ENCODE measurements at regions not wholly inside any gene's neighbourhood (a gene's known extent, or its start where the extent isn't known, plus 50 kb on each side); places are given as distances from the start of the nearest gene placed in this dataset.

GRCh38 chr4:113826421-113826820, 64.9 kb upstream of the CAMK2D start:
- H3K4me3 ChIP-seq (replicated peaks; ENCODE audit: low read depth, low read length), result no peak overlapping the region
- DNase-seq (ENCODE audit: low read depth), result no peak
- no peak for TF ChIP-seq CTCF (IDR thresholded peaks at IDR 0.05; ENCODE audit: low read length, missing control alignments)

GRCh38 chr4:113825272-113825671, 63.7 kb upstream of the CAMK2D start:
- H3K4me3 ChIP-seq (replicated peaks; ENCODE audit: low read depth, low read length), result no peak overlapping the region
- no peak for DNase-seq (ENCODE audit: low read depth)
- no peak for TF ChIP-seq CTCF (IDR thresholded peaks at IDR 0.05; ENCODE audit: low read length, missing control alignments)

GRCh38 chr4:113824396-113824795, 62.9 kb upstream of the CAMK2D start:
- DNase-seq (ENCODE audit: low read depth), result no peak
- no peak for TF ChIP-seq CTCF (IDR thresholded peaks at IDR 0.05; ENCODE audit: low read length, missing control alignments)

GRCh38 chr4:113823291-113823659, 61.7 kb upstream of the CAMK2D start:
- H3K4me3 ChIP-seq (replicated peaks; ENCODE audit: low read depth, low read length), result no peak overlapping the region
- TF ChIP-seq CTCF (IDR thresholded peaks at IDR 0.05; ENCODE audit: low read length, missing control alignments), result no peak
- DNase-seq (ENCODE audit: low read depth), result no peak

More at GRCh38 chr4:113824396-113824795, 62.9 kb upstream of the CAMK2D start:
- H3K4me3 ChIP-seq (replicated peaks; ENCODE audit: low read depth, low read length), result no peak overlapping the region

- no peak for TF ChIP-seq CTCF (IDR thresholded peaks at IDR 0.05; ENCODE audit: low read length, missing control alignments)
- DNase-seq (ENCODE audit: low read depth), result no peak
- no peak overlapping the region for H3K4me3 ChIP-seq (replicated peaks; ENCODE audit: low read depth, low read length)
Observed at GRCh38 chr4:113822555-113823290, 61.2 kb upstream of the CAMK2D start.

- H3K4me3 ChIP-seq (replicated peaks; ENCODE audit: low read depth, low read length), result no peak overlapping the region
- TF ChIP-seq CTCF (IDR thresholded peaks at IDR 0.05; ENCODE audit: low read length, missing control alignments), result no peak
- no peak for DNase-seq (ENCODE audit: low read depth)
Observed at GRCh38 chr4:113821856-113822255, 60.3 kb upstream of the CAMK2D start.

- H3K4me3 ChIP-seq (replicated peaks; ENCODE audit: low read depth, low read length), result no peak overlapping the region
- no peak for DNase-seq (ENCODE audit: low read depth)
- no peak for TF ChIP-seq CTCF (IDR thresholded peaks at IDR 0.05; ENCODE audit: low read length, missing control alignments)
Observed at GRCh38 chr4:113820108-113820507, 58.6 kb upstream of the CAMK2D start.

All from fibroblast of pulmonary artery (primary cell).